HepG2 (cell line): ENCODE measurements at regions not wholly inside any gene's neighbourhood (a gene's known extent, or its start where the extent isn't known, plus 50 kb on each side); places are given as distances from the start of the nearest gene placed in this dataset.

Source experiments
- ADNP ChIP-seq: sonication (generic); formaldehyde crosslinking; IDR thresholded peaks from 2 replicates; pipeline ENCODE4 v1.4.0; 2020; ENCODE audit warnings: missing genetic modification reagents
- CHD4 ChIP-seq: fragments of 200-600 bp; sonication (generic); IDR thresholded peaks from 2 replicates; pipeline ENCODE4 v1.7.0; 2017; ENCODE audit warnings: mild to moderate bottlenecking, low read length, borderline replicate concordance
- EZH2 ChIP-seq: conservative IDR thresholded peaks from 2 replicates; pipeline ENCODE4 v1.6.1; 2012; ENCODE audit warnings: mild to moderate bottlenecking, low read depth, low read length, moderate library complexity
- FOXA1 ChIP-seq, 2 experiments: fragments of 450-650 bp in 1 of 2; sonication (generic) in 1 of 2; formaldehyde crosslinking in 1 of 2; IDR thresholded peaks; 2 replicates each; pipeline versions ENCODE4 v1.4.0 to v1.6.1; 2016 to 2020; ENCODE audit warnings: missing genetic modification reagents in 1 of 2
- FOXP4 ChIP-seq: sonication (generic); formaldehyde crosslinking; IDR thresholded peaks from 2 replicates; pipeline ENCODE4 v1.4.0; 2020; ENCODE audit warnings: missing genetic modification reagents
- HDAC1 ChIP-seq: sonication (generic); formaldehyde crosslinking; IDR thresholded peaks from 2 replicates; pipeline ENCODE4 v1.5.1; 2020; ENCODE audit warnings: mild to moderate bottlenecking, missing genetic modification reagents
- JUNB ChIP-seq: sonication (generic); formaldehyde crosslinking; IDR thresholded peaks from 2 replicates; pipeline ENCODE4 v1.8.0; 2022; ENCODE audit warnings: missing genetic modification reagents, mild to moderate bottlenecking, borderline replicate concordance
- KAT8 ChIP-seq: IDR thresholded peaks from 2 replicates; pipeline ENCODE4 v1.6.1; 2016; ENCODE audit warnings: missing genetic modification reagents, missing compliant biosample characterization
- KLF11 ChIP-seq: IDR thresholded peaks from 2 replicates; pipeline ENCODE4 v1.6.1; 2016; ENCODE audit warnings: missing compliant biosample characterization
- MED8 ChIP-seq: sonication (generic); formaldehyde crosslinking; IDR thresholded peaks from 2 replicates; pipeline ENCODE4 v1.8.1; 2023; ENCODE audit warnings: mild to moderate bottlenecking, missing genetic modification reagents; ENCODE audit not compliant: insufficient replicate concordance
- SATB2 ChIP-seq: sonication (generic); formaldehyde crosslinking; IDR thresholded peaks from 2 replicates; pipeline ENCODE4 v1.5.0; 2020; ENCODE audit warnings: missing genetic modification reagents
- SIX4 ChIP-seq: sonication (generic); formaldehyde crosslinking; IDR thresholded peaks from 2 replicates; pipeline ENCODE4 v1.4.0; 2020; ENCODE audit warnings: missing genetic modification reagents
- SRSF4 ChIP-seq: fragments of 200-400 bp; formaldehyde crosslinking; IDR thresholded peaks from one replicate; pipeline ENCODE4 v1.6.1; 2018; ENCODE audit warnings: mild to moderate bottlenecking, low read depth, low read length, moderate library complexity; ENCODE audit not compliant: poor library complexity, severe bottlenecking
- SRY ChIP-seq: sonication (generic); formaldehyde crosslinking; IDR thresholded peaks from 2 replicates; pipeline ENCODE4 v1.8.0; 2022; ENCODE audit warnings: mild to moderate bottlenecking, missing genetic modification reagents
- TOPORS ChIP-seq: sonication (generic); formaldehyde crosslinking; IDR thresholded peaks from 2 replicates; pipeline ENCODE4 v1.8.0; 2023; ENCODE audit warnings: mild to moderate bottlenecking, missing genetic modification reagents
- ZBTB1 ChIP-seq: sonication (generic); formaldehyde crosslinking; IDR thresholded peaks from 2 replicates; pipeline ENCODE4 v1.4.0; 2020; ENCODE audit warnings: missing genetic modification reagents, borderline replicate concordance
- ZIK1 ChIP-seq: sonication (generic); formaldehyde crosslinking; IDR thresholded peaks from 2 replicates; pipeline ENCODE4 v1.5.0; 2020; ENCODE audit warnings: mild to moderate bottlenecking, low read depth, missing genetic modification reagents, borderline replicate concordance
- ZNF282 ChIP-seq: fragments of 450-650 bp; IDR thresholded peaks from 2 replicates; pipeline ENCODE4 v1.6.1; 2018; ENCODE audit not compliant: partially characterized antibody
- ZNF317 ChIP-seq: sonication (generic); formaldehyde crosslinking; IDR thresholded peaks from 2 replicates; pipeline ENCODE4 v1.5.0; 2020; ENCODE audit warnings: mild to moderate bottlenecking, missing genetic modification reagents
- ZNF335 ChIP-seq: sonication (generic); formaldehyde crosslinking; IDR thresholded peaks from 2 replicates; pipeline ENCODE4 v1.4.0; 2020; ENCODE audit warnings: missing genetic modification reagents
- ZNF362 ChIP-seq: sonication (generic); formaldehyde crosslinking; IDR thresholded peaks from 2 replicates; pipeline ENCODE4 v1.4.0; 2020; ENCODE audit warnings: missing genetic modification reagents, mild to moderate bottlenecking, borderline replicate concordance
- ZNF382 ChIP-seq: sonication (generic); formaldehyde crosslinking; IDR thresholded peaks from 2 replicates; pipeline ENCODE4 v1.5.0; 2020; ENCODE audit warnings: missing genetic modification reagents, mild to moderate bottlenecking, borderline replicate concordance
- ZNF446 ChIP-seq: sonication (generic); formaldehyde crosslinking; IDR thresholded peaks from 2 replicates; pipeline ENCODE4 v1.5.0; 2020; ENCODE audit warnings: mild to moderate bottlenecking, missing genetic modification reagents
- ZNF660 ChIP-seq: sonication (generic); formaldehyde crosslinking; IDR thresholded peaks from 2 replicates; pipeline ENCODE4 v1.5.1; 2020; ENCODE audit warnings: mild to moderate bottlenecking, low read depth, missing genetic modification reagents, borderline replicate concordance
- ZNF724P ChIP-seq: sonication (generic); formaldehyde crosslinking; IDR thresholded peaks from 2 replicates; pipeline ENCODE4 v1.8.0; 2022; ENCODE audit warnings: missing genetic modification reagents, borderline replicate concordance
- ZNF780A ChIP-seq: sonication (generic); formaldehyde crosslinking; IDR thresholded peaks from 2 replicates; pipeline ENCODE4 v1.8.0; 2022; ENCODE audit warnings: mild to moderate bottlenecking, missing genetic modification reagents, moderate library complexity
- TF ChIP-seq, protein P1 (sequence below): sonication (generic); formaldehyde crosslinking; IDR thresholded peaks from 2 replicates; pipeline ENCODE4 v1.8.0; 2022; ENCODE audit warnings: low read depth, missing genetic modification reagents

GRCh38 chr3:30289324-30289723, 317.1 kb upstream of the TGFBR2 start (continued):
- TF ChIP-seq FOXP4 (peak; percentile 80), HDAC1 (peak; percentile 73), ZNF660 (CRISPR knock-in tag) (no peak), SRY (CRISPR knock-in tag) (no peak; the same call in 1 of the 2 replicates), ZBTB1 (CRISPR knock-in tag) (no peak), ZNF362 (no peak), ZIK1 (CRISPR knock-in tag) (no peak), ZNF282 (no peak), SIX4 (CRISPR knock-in tag) (no peak), KLF11 (no peak), SATB2 (CRISPR knock-in tag) (0 out of 2 replicates have a peak, but pooled peaks have one; percentile 57), CHD4 (no peak), FOXA1 (IDR thresholded peaks at IDR 0.05) (no peak), FOXA1 (CRISPR knock-in tag; IDR thresholded peaks at IDR 0.05) (peak; percentile 24; the same call in 1 of the 2 replicates), ZNF382 (CRISPR knock-in tag) (no peak), ZNF335 (CRISPR knock-in tag) (no peak), EZH2 (no peak), KAT8 (CRISPR knock-in tag) (peak; percentile 60; the same call in 1 of the 2 replicates), SRSF4 (no peak), ZNF780A (CRISPR knock-in tag) (no peak), ZNF446 (CRISPR knock-in tag) (no peak), MED8 (CRISPR knock-in tag) (no peak), JUNB (no peak), ADNP (CRISPR knock-in tag) (no peak), TOPORS (CRISPR knock-in tag) (no peak), ZNF724P (no peak), ZNF317 (CRISPR knock-in tag) (no peak)
- TF ChIP-seq, protein P1, sequence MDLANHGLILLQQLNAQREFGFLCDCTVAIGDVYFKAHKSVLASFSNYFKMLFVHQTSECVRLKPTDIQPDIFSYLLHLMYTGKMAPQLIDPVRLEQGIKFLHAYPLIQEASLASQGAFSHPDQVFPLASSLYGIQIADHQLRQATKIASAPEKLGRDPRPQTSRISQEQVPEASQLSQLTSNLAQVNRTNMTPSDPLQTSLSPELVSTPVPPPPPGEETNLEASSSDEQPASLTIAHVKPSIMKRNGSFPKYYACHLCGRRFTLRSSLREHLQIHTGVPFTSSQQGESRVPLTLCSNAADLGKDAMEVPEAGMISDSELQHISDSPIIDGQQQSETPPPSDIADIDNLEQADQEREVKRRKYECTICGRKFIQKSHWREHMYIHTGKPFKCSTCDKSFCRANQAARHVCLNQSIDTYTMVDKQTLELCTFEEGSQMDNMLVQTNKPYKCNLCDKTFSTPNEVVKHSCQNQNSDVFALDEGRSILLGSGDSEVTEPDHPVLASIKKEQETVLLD (CRISPR knock-in tag), result no peak
